Liver (tissue), 8 donors: ENCODE measurements at regions not wholly inside any gene's neighbourhood (a gene's known extent, or its start where the extent isn't known, plus 50 kb on each side); places are given as distances from the start of the nearest gene placed in this dataset.

ENCODE experiments used
- DNase-seq: peaks from one replicate; pipeline ENCODE4 v3.0.0-alpha.2; 2017; ENCODE audit warnings: low spot score
- H3K27ac ChIP-seq, 2 donors: one replicate each; pipeline ENCODE4 v1.7.0; 2013; ENCODE audit warnings: inconsistent platforms in 2 of 2, low read length in 2 of 2, control low read depth in 1 of 2, low read depth in 1 of 2, mild to moderate bottlenecking in 1 of 2
- H3K27me3 ChIP-seq, 4 donors: one replicate each; pipeline versions ENCODE4 v1.6.1 to v1.7.0; 2013; ENCODE audit warnings: low read length in 3 of 4, inconsistent platforms in 1 of 4, mild to moderate bottlenecking in 1 of 4, moderate library complexity in 1 of 4; ENCODE audit not compliant: control insufficient read depth in 4 of 4, insufficient read depth in 4 of 4
- H3K36me3 ChIP-seq, 4 donors: one replicate each; pipeline versions ENCODE4 v1.6.1 to v1.7.0; 2013; ENCODE audit warnings: low read length in 3 of 4, mild to moderate bottlenecking in 3 of 4, low read depth in 1 of 4, moderate library complexity in 1 of 4; ENCODE audit not compliant: control insufficient read depth in 4 of 4, insufficient read depth in 3 of 4
- H3K4me1 ChIP-seq, 4 donors: one replicate each; pipeline versions ENCODE4 v1.6.1 to v1.7.0; 2013; ENCODE audit warnings: low read length in 3 of 4, mild to moderate bottlenecking in 3 of 4, moderate library complexity in 1 of 4; ENCODE audit not compliant: control insufficient read depth in 4 of 4, insufficient read depth in 4 of 4
- H3K4me3 ChIP-seq, 3 donors: one replicate each; pipeline versions ENCODE4 v1.6.1 to v1.7.0; 2013; ENCODE audit warnings: low read length in 3 of 3, control low read depth in 1 of 3, low read depth in 1 of 3, mild to moderate bottlenecking in 1 of 3
- H3K9ac ChIP-seq, 2 donors: one replicate each; pipeline ENCODE4 v1.7.0; 2013; ENCODE audit warnings: low read length in 2 of 2, mild to moderate bottlenecking in 2 of 2, moderate library complexity in 2 of 2, control low read depth in 1 of 2, low read depth in 1 of 2
- H3K9me3 ChIP-seq, 4 donors: one replicate each; pipeline versions ENCODE4 v1.6.1 to v1.7.0; 2013; ENCODE audit warnings: low read length in 3 of 4; ENCODE audit not compliant: control insufficient read depth in 4 of 4
- ATF3 ChIP-seq: IDR thresholded peaks from 2 replicates; pipeline ENCODE4 v1.6.1; 2016; ENCODE audit warnings: antibody characterized with exemption
- CTCF ChIP-seq: fragments of 150-350 bp; IDR thresholded peaks from 2 replicates; pipeline ENCODE4 v1.5.1; 2017; ENCODE audit warnings: improper control_type of control experiment, low read depth, low read length; ENCODE audit not compliant: missing input control
- FOXA1 ChIP-seq: IDR thresholded peaks from 2 replicates; pipeline ENCODE4 v1.6.1; 2016; ENCODE audit warnings: antibody characterized with exemption
- FOXA2 ChIP-seq: IDR thresholded peaks from 2 replicates; pipeline ENCODE4 v1.6.1; 2016; ENCODE audit warnings: antibody characterized with exemption
- GABPA ChIP-seq, 2 donors: IDR thresholded peaks in 1 of 2; conservative IDR thresholded peaks in 1 of 2; 2 replicates each; pipeline ENCODE4 v1.6.1; 2016; ENCODE audit warnings: antibody characterized with exemption in 2 of 2, mild to moderate bottlenecking in 1 of 2, moderate library complexity in 1 of 2
- HNF4A ChIP-seq, 2 donors: conservative IDR thresholded peaks; 2 replicates each; pipeline ENCODE4 v1.6.1; 2016; ENCODE audit warnings: antibody characterized with exemption in 2 of 2, mild to moderate bottlenecking in 2 of 2
- JUND ChIP-seq, 2 donors: IDR thresholded peaks; 2 replicates each; pipeline ENCODE4 v1.6.1; 2016; ENCODE audit warnings: antibody characterized with exemption in 2 of 2
- MAX ChIP-seq: IDR thresholded peaks from 2 replicates; pipeline ENCODE4 v1.6.1; 2016; ENCODE audit warnings: antibody characterized with exemption
- NR2F2 ChIP-seq: IDR thresholded peaks from 2 replicates; pipeline ENCODE4 v1.6.1; 2016; ENCODE audit warnings: antibody characterized with exemption
- RAD21 ChIP-seq, 2 donors: IDR thresholded peaks; 2 replicates each; pipeline ENCODE4 v1.6.1; 2016; ENCODE audit warnings: antibody characterized with exemption in 2 of 2, mild to moderate bottlenecking in 2 of 2
- RXRA ChIP-seq, 2 donors: IDR thresholded peaks; 2 replicates each; pipeline ENCODE4 v1.6.1; 2017 to 2018; ENCODE audit warnings: antibody characterized with exemption in 2 of 2, mild to moderate bottlenecking in 1 of 2
- SP1 ChIP-seq: IDR thresholded peaks from 2 replicates; pipeline ENCODE4 v1.6.1; 2018; ENCODE audit warnings: antibody characterized with exemption, mild to moderate bottlenecking
- YY1 ChIP-seq: IDR thresholded peaks from 2 replicates; pipeline ENCODE4 v1.6.1; 2016; ENCODE audit warnings: antibody characterized with exemption, mild to moderate bottlenecking
- WGBS: extraction: QIAGEN DNeasy Blood & Tissue Kit; methylation state at CpG from one replicate; pipeline ENCODE4 v1.1.7; 2013; 5-methylcytosine and 5-hydroxymethylcytosine counted together
- donor health status: healthy.
- donor health status: healthy.
- donor health status: healthy.
- donor health status: healthy.
- donor health status: healthy.

GRCh38 chr5:112628214-112628980 lies 109.3 kb upstream of the APC start:
- TF ChIP-seq JUND (IDR thresholded peaks at IDR 0.05) (no peak), FOXA1 (no peak), RAD21 (IDR thresholded peaks at IDR 0.05) (no peak), MAX (no peak), SP1 (no peak)
- Histone ChIP-seq H3K4me3 (no peak overlapping the region), H3K27ac (no peak overlapping the region), H3K27me3 (no peaks in the 10 kb centered on the region), H3K36me3 (no peaks in the 10 kb centered on the region), H3K4me1 (peaks cover 0 to 16% (median 9%) of the 10 kb centered on the region in 4 donors), H3K9me3 (peaks cover 0 to 2% (median 0%) of the 10 kb centered on the region in 4 donors), H3K9ac (no peak overlapping the region)
- no peak for DNase-seq
- WGBS, result 63% methylated on average over 6 of the region's 6 CpGs

- Histone ChIP-seq H3K4me3 (no peak overlapping the region), H3K4me1 (peaks cover 0 to 32% (median 20%) of the 10 kb centered on the region in 4 donors), H3K27ac (no peak overlapping the region), H3K9ac (no peak overlapping the region), H3K9me3 (peaks cover 0 to 2% (median 0%) of the 10 kb centered on the region in 4 donors), H3K36me3 (no peaks in the 10 kb centered on the region), H3K27me3 (no peaks in the 10 kb centered on the region)
- no peak for TF ChIP-seq MAX
- TF ChIP-seq JUND (IDR thresholded peaks at IDR 0.05), result no peak
- TF ChIP-seq FOXA1, result no peak
- no peak for TF ChIP-seq GABPA (IDR thresholded peaks at IDR 0.05 in 1 of 2, conservative IDR thresholded peaks at IDR 0.05 in 1 of 2)
- no peak for TF ChIP-seq RXRA (IDR thresholded peaks at IDR 0.05)
- no peak for TF ChIP-seq FOXA2
- no peak for TF ChIP-seq CTCF
- TF ChIP-seq YY1, result no peak
- TF ChIP-seq NR2F2, result no peak
- no peak for TF ChIP-seq HNF4A (conservative IDR thresholded peaks at IDR 0.05)
- no peak for TF ChIP-seq ATF3
- WGBS, result 61% methylated on average over 3 of the region's 3 CpGs
- DNase-seq, result no peak
Observed at GRCh38 chr5:112630246-112631009, 107.3 kb upstream of the APC start.

GRCh38 chr5:112634166-112634565 lies 103.5 kb upstream of the APC start:
- Histone ChIP-seq H3K9ac (no peak overlapping the region), H3K9me3 (peaks cover 0 to 2% (median 0%) of the 10 kb centered on the region in 4 donors), H3K36me3 (no peaks in the 10 kb centered on the region), H3K27me3 (no peaks in the 10 kb centered on the region), H3K4me3 (no peak overlapping the region), H3K4me1 (peaks cover 0 to 50% (median 34%) of the 10 kb centered on the region in 4 donors), H3K27ac (no peak overlapping the region)
- TF ChIP-seq MAX (no peak), RXRA (IDR thresholded peaks at IDR 0.05) (peak in 1 of 2 donors; percentile 47), YY1 (peak; percentile 50)
- 38% methylated on average over 1 of the region's 1 CpG for WGBS
- DNase-seq, result no peak
